Neural progenitor cell (in vitro differentiated cells): ENCODE measurements at regions not wholly inside any gene's neighbourhood (a gene's known extent, or its start where the extent isn't known, plus 50 kb on each side); places are given as distances from the start of the nearest gene placed in this dataset.

Source experiments
- DNase-seq: peaks from one replicate; pipeline ENCODE4 v3.0.0-alpha.2; 2016; ENCODE audit warnings: low spot score
- H2AFZ ChIP-seq: fragments of 200-600 bp; sonication (generic); replicated peaks from 2 replicates; pipeline ENCODE4 v1.6.1; 2016; ENCODE audit warnings: antibody characterized with exemption
- H3F3A ChIP-seq: fragments of 200-600 bp; sonication (generic); 2 replicates; pipeline ENCODE4 v1.6.1; 2016; ENCODE audit warnings: antibody characterized with exemption, low read depth
- H3K27ac ChIP-seq: fragments of 200-600 bp; sonication (generic); 2 replicates; pipeline ENCODE4 v1.5.1; 2016; ENCODE audit warnings: mild to moderate bottlenecking
- H3K27me3 ChIP-seq: fragments of 200-600 bp; sonication (generic); 2 replicates; pipeline ENCODE4 v1.6.1; 2016; ENCODE audit warnings: mild to moderate bottlenecking, moderate library complexity
- H3K36me3 ChIP-seq: fragments of 200-600 bp; sonication (generic); 2 replicates; pipeline ENCODE4 v1.5.1; 2016
- H3K4me1 ChIP-seq: fragments of 200-600 bp; sonication (generic); 2 replicates; pipeline ENCODE4 v1.6.1; 2016; ENCODE audit warnings: mixed run types
- H3K4me2 ChIP-seq: fragments of 200-600 bp; sonication (generic); 2 replicates; pipeline ENCODE4 v1.6.1; 2016
- H3K4me3 ChIP-seq: fragments of 200-600 bp; sonication (generic); 2 replicates; pipeline ENCODE4 v1.5.1; 2016
- H3K79me2 ChIP-seq: fragments of 200-600 bp; sonication (generic); 2 replicates; pipeline ENCODE4 v1.6.1; 2016; ENCODE audit warnings: low read depth
- H3K9ac ChIP-seq: fragments of 200-600 bp; sonication (generic); 2 replicates; pipeline ENCODE4 v1.6.1; 2016
- H3K9me3 ChIP-seq: fragments of 200-600 bp; sonication (generic); 2 replicates; pipeline ENCODE4 v1.5.1; 2016; ENCODE audit warnings: low read depth
- H4K20me1 ChIP-seq: fragments of 200-600 bp; sonication (generic); 2 replicates; pipeline ENCODE4 v1.6.1; 2016; ENCODE audit warnings: low read depth
- H3K27ac Mint-ChIP-seq: 3 replicates; pipeline ENCODE4 v1.8.0; 2021; ENCODE audit warnings: mixed read lengths
- H3K27me3 Mint-ChIP-seq: 2 replicates; pipeline ENCODE4 v1.8.0; 2022; ENCODE audit warnings: low read depth, mild to moderate bottlenecking, inconsistent platforms, moderate library complexity, mixed read lengths; ENCODE audit not compliant: insufficient read depth
- H3K36me3 Mint-ChIP-seq: 3 replicates; pipeline ENCODE4 v1.8.0; 2021; ENCODE audit warnings: mixed read lengths
- H3K4me1 Mint-ChIP-seq: 3 replicates; pipeline ENCODE4 v1.8.0; 2021; ENCODE audit warnings: mixed read lengths
- H3K4me3 Mint-ChIP-seq: 3 replicates; pipeline ENCODE4 v1.8.0; 2021; ENCODE audit warnings: mild to moderate bottlenecking, moderate library complexity, mixed read lengths
- H3K9me3 Mint-ChIP-seq: 3 replicates; pipeline ENCODE4 v1.8.0; 2020; ENCODE audit warnings: mixed read lengths
- EZH2 ChIP-seq: fragments of 200-600 bp; sonication (generic); IDR thresholded peaks from 2 replicates; pipeline ENCODE4 v1.6.1; 2017; ENCODE audit warnings: antibody characterized with exemption, mild to moderate bottlenecking, moderate library complexity
- EZH2phosphoT487 ChIP-seq: fragments of 200-600 bp; sonication (generic); IDR thresholded peaks from 2 replicates; pipeline ENCODE4 v1.6.1; 2017; ENCODE audit warnings: antibody characterized with exemption
- TF ChIP-seq, protein P1 (sequence below): fragments of 200-600 bp; sonication (generic); IDR thresholded peaks from 2 replicates; pipeline ENCODE4 v1.5.1; 2017; ENCODE audit warnings: antibody characterized with exemption, mild to moderate bottlenecking

DNA sequence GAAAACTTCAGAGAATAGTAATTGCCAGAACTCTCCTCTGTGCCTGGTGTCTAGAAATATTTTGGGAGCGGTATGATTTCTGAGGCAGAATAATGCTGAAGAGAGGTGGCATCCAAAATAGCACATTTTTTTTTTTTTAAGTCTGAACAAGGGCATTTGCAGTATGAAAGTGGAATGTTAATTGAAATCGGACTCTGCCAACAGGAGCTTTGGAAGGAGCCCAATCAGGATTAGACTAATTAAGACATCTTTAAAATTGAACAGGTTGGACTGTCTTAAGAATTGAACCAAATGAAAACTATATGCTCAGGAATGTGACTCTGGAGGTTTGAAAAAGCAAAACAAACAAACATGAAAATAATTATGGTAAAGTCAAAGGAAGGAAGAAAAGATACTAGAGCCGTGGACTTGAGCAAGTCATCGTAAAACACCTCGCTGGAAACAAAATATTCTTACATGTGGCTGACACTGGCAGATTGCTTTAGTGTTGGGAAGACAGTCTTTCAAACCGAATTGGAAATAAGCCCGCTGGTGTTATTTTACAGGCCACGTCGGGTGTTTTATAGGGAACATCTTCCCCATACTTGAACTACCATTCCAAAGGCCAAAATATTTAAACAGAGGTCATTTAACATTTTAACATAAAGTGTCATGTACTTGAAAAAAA is 436.3 kb downstream of the VRK1 start:
- no peaks in the 10 kb centered on the region for H3K79me2 ChIP-seq
- H3F3A ChIP-seq: no peaks in the 10 kb centered on the region
- no peaks in the 10 kb centered on the region for H3K9me3 ChIP-seq
- Mint-ChIP-seq H3K27ac (no peak overlapping the region), H3K4me3 (no peak overlapping the region), H3K36me3 (no peaks in the 10 kb centered on the region), H3K9me3 (no peaks in the 10 kb centered on the region), H3K4me1 (no peaks in the 10 kb centered on the region), H3K27me3 (peaks cover 3% of the 10 kb centered on the region)
- H2AFZ ChIP-seq: no peak overlapping the region
- DNase-seq: no peak
- H4K20me1 ChIP-seq: no peaks in the 10 kb centered on the region
- H3K4me1 ChIP-seq: no peaks in the 10 kb centered on the region
- no peaks in the 10 kb centered on the region for H3K27me3 ChIP-seq
- no peak overlapping the region for H3K9ac ChIP-seq
- H3K36me3 ChIP-seq: no peaks in the 10 kb centered on the region
- no peak overlapping the region for H3K27ac ChIP-seq
- TF ChIP-seq EZH2phosphoT487 (no peak), EZH2 (no peak)
- TF ChIP-seq, protein P1, sequence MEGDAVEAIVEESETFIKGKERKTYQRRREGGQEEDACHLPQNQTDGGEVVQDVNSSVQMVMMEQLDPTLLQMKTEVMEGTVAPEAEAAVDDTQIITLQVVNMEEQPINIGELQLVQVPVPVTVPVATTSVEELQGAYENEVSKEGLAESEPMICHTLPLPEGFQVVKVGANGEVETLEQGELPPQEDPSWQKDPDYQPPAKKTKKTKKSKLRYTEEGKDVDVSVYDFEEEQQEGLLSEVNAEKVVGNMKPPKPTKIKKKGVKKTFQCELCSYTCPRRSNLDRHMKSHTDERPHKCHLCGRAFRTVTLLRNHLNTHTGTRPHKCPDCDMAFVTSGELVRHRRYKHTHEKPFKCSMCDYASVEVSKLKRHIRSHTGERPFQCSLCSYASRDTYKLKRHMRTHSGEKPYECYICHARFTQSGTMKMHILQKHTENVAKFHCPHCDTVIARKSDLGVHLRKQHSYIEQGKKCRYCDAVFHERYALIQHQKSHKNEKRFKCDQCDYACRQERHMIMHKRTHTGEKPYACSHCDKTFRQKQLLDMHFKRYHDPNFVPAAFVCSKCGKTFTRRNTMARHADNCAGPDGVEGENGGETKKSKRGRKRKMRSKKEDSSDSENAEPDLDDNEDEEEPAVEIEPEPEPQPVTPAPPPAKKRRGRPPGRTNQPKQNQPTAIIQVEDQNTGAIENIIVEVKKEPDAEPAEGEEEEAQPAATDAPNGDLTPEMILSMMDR: no peak
- H3K4me2 ChIP-seq: no peak overlapping the region
- no peak overlapping the region for H3K4me3 ChIP-seq

DNA sequence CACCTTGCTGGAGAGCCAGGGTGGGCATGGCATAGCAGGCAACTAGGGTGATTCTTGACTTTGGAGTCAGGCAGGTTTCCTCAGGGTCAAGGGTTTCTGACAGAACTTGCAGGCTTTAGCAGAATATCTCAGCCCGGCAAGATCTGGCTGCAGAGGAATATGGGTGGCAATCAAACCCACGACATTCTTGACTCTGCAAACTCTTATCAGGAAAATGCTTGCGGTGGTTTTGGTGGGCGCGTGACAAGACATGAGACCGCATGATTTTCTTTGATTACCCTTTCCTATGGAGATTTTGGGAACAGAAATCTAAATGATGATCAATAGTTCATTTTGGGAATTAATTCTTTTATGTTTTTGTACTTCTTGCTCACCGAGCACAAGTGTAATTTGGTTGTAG is 449.5 kb downstream of the VRK1 start:
- H3K4me2 ChIP-seq: no peak overlapping the region
- H3K79me2 ChIP-seq: no peaks in the 10 kb centered on the region
- Mint-ChIP-seq H3K9me3 (no peaks in the 10 kb centered on the region), H3K27ac (no peak overlapping the region), H3K4me3 (no peak overlapping the region), H3K27me3 (peaks cover 4% of the 10 kb centered on the region), H3K36me3 (no peaks in the 10 kb centered on the region), H3K4me1 (peaks cover 4% of the 10 kb centered on the region)
- no peaks in the 10 kb centered on the region for H4K20me1 ChIP-seq
- H3K4me3 ChIP-seq: no peak overlapping the region
- H3F3A ChIP-seq: no peaks in the 10 kb centered on the region
- DNase-seq: no peak
- no peak overlapping the region for H3K9ac ChIP-seq
- H3K36me3 ChIP-seq: no peaks in the 10 kb centered on the region
- no peaks in the 10 kb centered on the region for H3K9me3 ChIP-seq
- no peak for TF ChIP-seq EZH2
- TF ChIP-seq EZH2phosphoT487: no peak
- TF ChIP-seq, protein P1: no peak
- no peak overlapping the region for H2AFZ ChIP-seq
- H3K27ac ChIP-seq: no peak overlapping the region
- H3K4me1 ChIP-seq: no peaks in the 10 kb centered on the region
- no peaks in the 10 kb centered on the region for H3K27me3 ChIP-seq

DNA sequence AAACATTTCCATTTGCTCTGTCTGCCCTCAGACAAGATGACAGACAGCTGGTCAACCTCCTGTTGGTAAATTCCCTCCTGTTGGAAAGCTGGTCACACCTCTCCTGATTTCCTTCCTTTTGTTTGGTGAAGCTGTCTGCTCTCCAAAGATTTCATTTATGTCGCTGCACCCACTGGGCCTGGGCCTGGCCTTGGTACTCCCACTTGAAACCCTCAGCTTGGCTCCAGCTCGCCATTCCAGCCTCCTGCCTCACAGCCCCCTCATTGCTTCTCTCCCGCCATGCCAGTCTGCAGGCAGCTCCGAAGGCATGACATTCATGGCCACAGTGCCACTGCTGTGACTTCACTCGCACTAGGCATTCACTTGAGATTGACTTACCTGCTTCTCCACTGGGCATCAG is 451.8 kb downstream of the VRK1 start:
- no peaks in the 10 kb centered on the region for H3K27me3 ChIP-seq
- Mint-ChIP-seq H3K9me3 (no peaks in the 10 kb centered on the region), H3K36me3 (no peaks in the 10 kb centered on the region), H3K4me1 (no peaks in the 10 kb centered on the region), H3K27me3 (peaks cover 6% of the 10 kb centered on the region), H3K4me3 (no peak overlapping the region), H3K27ac (no peak overlapping the region)
- no peak overlapping the region for H2AFZ ChIP-seq
- no peaks in the 10 kb centered on the region for H3K4me1 ChIP-seq
- H3K79me2 ChIP-seq: no peaks in the 10 kb centered on the region
- H4K20me1 ChIP-seq: no peaks in the 10 kb centered on the region
- no peak overlapping the region for H3K9ac ChIP-seq
- H3K36me3 ChIP-seq: no peaks in the 10 kb centered on the region
- H3K4me2 ChIP-seq: no peak overlapping the region
- no peak overlapping the region for H3K27ac ChIP-seq
- H3K9me3 ChIP-seq: no peaks in the 10 kb centered on the region
- H3K4me3 ChIP-seq: no peak overlapping the region
- no peak for DNase-seq
- no peak for TF ChIP-seq EZH2phosphoT487
- TF ChIP-seq, protein P1: no peak
- no peak for TF ChIP-seq EZH2
- H3F3A ChIP-seq: no peaks in the 10 kb centered on the region
